SK-N-DZ (cell line): ENCODE measurements at regions not wholly inside any gene's neighbourhood (a gene's known extent, or its start where the extent isn't known, plus 50 kb on each side); places are given as distances from the start of the nearest gene placed in this dataset.

ENCODE experiments used
- DNase-seq: peaks from one replicate; pipeline ENCODE4 v3.0.0-alpha.2; 2015; ENCODE audit warnings: low spot score

DNA sequence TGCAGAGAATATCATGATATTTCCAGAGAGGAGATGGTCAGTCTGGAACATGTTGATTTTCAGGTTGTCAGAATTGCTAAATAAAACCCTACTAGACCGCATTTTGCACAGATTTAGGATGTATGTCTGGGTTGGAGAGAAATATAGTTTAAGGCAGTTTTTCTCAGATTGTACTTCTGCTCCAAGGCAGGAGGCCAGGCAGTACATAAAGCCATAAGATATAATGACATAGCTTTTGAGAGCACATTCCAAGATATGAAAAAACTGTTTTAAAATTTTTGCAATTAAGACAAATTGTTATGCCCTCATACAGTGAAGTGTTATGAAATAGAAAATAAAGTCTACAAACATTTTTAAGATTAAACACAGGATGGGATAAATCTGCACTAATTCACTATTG, 301.8 kb upstream of the CBLB start:
- no peak for DNase-seq

GRCh38 chr3:106172101-106172500, 303.3 kb upstream of the CBLB start:
- no peak for DNase-seq

DNA sequence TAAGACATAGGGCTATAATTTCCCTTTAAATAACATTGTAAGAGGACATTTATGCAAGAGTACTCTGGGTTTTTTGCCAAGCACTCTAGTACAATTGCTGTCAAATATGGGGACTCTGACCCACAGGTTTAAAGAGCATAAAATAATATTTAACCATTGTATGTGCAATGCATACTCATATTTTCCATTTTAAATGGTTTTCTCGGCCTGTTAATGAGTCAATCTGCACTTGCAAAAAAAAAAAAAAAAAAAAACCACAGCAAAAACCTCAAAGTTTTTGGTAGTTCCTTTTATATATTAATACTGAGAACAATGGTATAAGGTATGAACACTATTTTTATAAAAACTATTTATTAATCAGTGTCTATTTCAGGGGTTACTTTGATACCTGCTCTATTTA, 304.0 kb upstream of the CBLB start:
- DNase-seq, result no peak

GRCh38 chr3:106175276-106175675, 306.5 kb upstream of the CBLB start:
- DNase-seq, result no peak

DNA sequence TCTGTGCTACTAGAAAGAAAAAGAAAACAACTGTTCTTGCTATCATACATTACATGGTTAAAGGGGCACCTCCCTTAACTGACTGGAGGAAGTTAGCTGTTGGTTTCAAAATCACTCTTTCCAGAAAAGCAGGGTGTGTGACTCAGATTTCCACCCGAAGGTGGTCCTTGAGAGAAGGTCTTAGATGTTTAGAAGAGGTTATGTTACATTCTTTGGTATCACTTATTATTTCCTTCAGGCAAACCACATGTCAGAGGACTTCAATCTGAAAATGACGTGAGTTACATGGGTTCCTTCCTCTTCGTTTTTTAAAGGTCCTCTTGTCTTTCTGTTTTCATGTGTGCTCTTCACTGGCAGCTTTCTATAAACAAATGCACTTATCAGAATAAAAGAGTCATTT, 307.9 kb upstream of the CBLB start:
- DNase-seq, result no peak

DNA sequence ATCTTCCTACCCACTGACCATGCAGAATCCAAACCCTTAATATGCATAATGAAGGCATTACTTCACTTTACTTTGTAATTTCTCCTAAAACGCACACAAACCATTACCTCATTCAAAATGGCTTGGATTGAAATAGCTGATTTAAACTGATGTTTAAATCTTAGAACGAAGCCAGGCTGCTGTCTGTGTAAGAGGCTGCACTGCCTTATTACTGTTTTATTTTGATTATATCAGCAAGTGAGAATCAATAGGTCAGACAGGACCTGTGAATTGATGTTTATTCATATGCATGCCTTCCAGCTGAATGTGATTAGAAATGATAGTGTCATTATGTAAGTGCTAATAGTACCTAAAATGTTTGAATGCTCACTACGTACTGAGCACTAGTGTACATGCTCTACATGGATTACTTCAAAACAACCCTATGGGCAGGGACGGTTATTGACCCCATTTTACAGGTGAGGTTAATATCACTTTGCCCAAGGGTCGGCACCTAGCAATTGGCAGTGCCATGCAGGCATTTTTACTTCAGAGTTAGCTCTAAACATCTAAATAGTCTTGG, 314.2 kb upstream of the CBLB start:
- DNase-seq, result no peak

DNA sequence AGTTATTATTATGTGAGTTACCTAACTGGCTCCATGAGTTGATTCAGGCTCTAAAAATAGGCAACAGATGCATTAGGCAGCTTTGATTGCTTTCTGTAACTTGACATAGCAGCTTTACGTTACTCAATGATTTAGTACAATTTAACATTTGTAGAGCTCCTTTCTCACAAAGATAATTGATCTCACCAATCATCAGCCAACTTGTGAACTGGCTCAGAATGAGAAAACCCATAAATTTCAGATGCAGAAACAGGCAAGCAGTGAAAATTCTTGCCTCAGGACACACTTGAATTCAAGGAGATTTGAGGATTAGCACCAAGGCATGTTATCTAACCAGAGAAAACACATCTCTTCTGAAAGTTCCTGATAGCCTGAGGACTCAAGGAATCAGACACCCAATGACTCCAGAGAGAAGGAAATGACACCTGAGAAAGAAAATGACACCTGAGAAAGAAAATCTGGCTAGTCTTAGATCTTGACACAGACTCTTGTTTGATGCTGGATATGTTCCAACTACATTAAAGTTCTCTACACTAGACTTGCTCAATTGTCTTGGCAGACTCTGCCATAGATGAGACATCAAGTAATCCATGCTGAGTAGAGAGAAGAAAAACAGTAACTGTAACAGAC, 315.1 kb upstream of the CBLB start:
- no peak for DNase-seq

GRCh38 chr3:106184540-106185457, 316.0 kb upstream of the CBLB start:
- no peak for DNase-seq

GRCh38 chr3:106185949-106186348, 317.1 kb upstream of the CBLB start:
- DNase-seq, result no peak

DNA sequence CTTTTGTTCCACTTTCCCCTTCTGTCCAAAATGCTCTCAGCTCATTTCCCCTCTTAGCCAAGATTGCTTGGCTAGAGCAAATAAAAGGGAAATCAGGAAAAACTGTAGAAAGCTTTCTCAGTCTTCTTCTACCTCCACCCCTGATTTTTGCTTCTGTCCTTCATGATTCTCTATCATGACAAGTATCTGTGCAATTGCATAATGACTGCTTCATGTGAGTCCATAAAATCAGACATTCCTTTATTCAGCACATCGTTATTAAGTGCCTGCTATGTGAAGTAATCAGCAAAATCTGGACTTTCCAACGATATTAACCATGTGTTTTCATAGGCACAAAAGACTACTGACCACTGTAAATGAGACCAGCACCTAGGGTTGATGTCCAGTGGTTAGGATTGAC, 321.5 kb upstream of the CBLB start:
- no peak for DNase-seq

GRCh38 chr3:106191211-106191610, 322.4 kb upstream of the CBLB start:
- no peak for DNase-seq

DNA sequence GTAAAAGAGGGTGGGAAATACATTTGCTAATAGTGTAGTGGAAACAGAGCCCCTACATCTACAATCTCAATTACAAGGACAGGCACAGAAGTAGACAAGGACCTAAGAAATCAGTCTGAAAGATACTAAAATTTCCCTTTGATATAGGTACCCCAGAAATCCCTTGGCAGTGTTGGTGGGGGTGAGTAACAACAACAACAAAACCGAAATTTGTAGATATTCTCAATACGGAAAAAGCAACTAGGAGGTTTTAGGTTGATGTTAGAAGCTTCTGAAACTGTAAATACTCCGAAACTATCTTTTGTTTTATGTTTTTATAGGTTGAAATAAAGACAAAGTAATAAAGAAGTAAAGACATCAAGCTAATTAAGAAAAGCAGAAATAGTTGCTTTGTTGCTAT, 323.1 kb upstream of the CBLB start:
- no peak for DNase-seq

- DNase-seq, result no peak
Measured at GRCh38 chr3:106193876-106194275, 325.1 kb upstream of the CBLB start.

DNA sequence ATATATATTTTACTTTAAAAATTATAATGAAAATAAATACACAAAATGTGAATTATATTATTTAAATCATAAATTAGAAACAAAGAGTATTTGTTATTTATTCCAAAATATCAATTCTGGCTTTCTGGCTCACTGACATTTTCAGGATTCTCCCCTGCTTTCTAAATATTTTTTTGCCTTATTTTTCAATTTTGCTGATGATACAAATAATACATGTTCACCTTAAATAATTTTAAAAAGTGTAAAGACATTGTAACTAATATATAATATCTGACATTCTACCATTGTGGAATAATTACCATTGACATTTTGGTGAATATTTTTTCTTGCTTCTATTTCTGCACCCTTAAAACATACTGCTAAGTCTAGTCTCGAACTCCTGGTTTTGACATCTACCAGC, 325.9 kb upstream of the CBLB start:
- no peak for DNase-seq

- DNase-seq, result no peak
Measured at GRCh38 chr3:106197532-106198194, 328.9 kb upstream of the CBLB start.

GRCh38 chr3:106204160-106204868, 335.5 kb upstream of the CBLB start:
- DNase-seq, result no peak

- no peak for DNase-seq
Measured at GRCh38 chr3:106206146-106206545, 337.3 kb upstream of the CBLB start.

GRCh38 chr3:106206613-106207012, 337.8 kb upstream of the CBLB start:
- no peak for DNase-seq

DNA sequence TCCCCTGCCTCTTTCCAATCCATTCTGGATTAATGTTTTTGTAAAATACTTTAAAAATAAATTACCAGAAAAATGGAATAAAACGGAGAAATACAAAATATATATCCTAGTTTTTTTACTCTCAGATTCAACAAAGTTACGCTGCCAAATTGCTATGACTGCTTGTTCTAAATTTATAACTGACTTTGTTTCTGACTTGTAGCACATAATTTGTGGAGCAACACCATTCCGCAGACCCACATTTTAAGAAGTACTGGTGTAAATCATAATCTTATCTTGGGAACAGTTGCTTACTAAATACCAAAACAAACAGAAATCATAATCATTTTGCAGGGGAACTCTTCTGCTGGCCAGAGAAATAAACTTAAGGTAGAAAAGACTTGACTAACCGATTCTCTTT, 339.4 kb upstream of the CBLB start:
- DNase-seq, result no peak

GRCh38 chr3:106208967-106209366, 340.2 kb upstream of the CBLB start:
- DNase-seq, result no peak

- DNase-seq, result no peak
Measured at GRCh38 chr3:106209482-106209881, 340.7 kb upstream of the CBLB start.

GRCh38 chr3:106210923-106211322, 342.1 kb upstream of the CBLB start:
- DNase-seq, result no peak
